HG03520 (cell line): ENCODE measurements at regions not wholly inside any gene's neighbourhood (a gene's known extent, or its start where the extent isn't known, plus 50 kb on each side); places are given as distances from the start of the nearest gene placed in this dataset.

Source experiments
- ATAC-seq: cut with Tn5 transposase; IDR thresholded peaks from one replicate; pipeline ENCODE4 v1.9.1; 2021; ENCODE audit warnings: mild to moderate bottlenecking, moderate library complexity; ENCODE audit not compliant: unreplicated experiment

- no peak for ATAC-seq
These were observed 338.0 kb downstream of the MAN2A1 start for GRCh38 chr5:110027527-110028322.

GRCh38 chr5:110031402-110032140, 341.8 kb downstream of the MAN2A1 start:
- ATAC-seq: no peak

GRCh38 chr5:110032376-110032775, 342.6 kb downstream of the MAN2A1 start:
- ATAC-seq: no peak

GRCh38 chr5:110034056-110034600, 344.4 kb downstream of the MAN2A1 start:
- no peak for ATAC-seq

- ATAC-seq: no peak
These were observed 348.7 kb downstream of the MAN2A1 start for GRCh38 chr5:110038297-110038997.

- no peak for ATAC-seq
These were observed 350.5 kb downstream of the MAN2A1 start for GRCh38 chr5:110040178-110040577.

- no peak for ATAC-seq
These were observed 353.3 kb downstream of the MAN2A1 start for GRCh38 chr5:110043025-110043424.

GRCh38 chr5:110045158-110045557, 355.4 kb downstream of the MAN2A1 start:
- ATAC-seq: no peak

- no peak for ATAC-seq
These were observed 358.8 kb downstream of the MAN2A1 start for GRCh38 chr5:110048491-110048890.

- ATAC-seq: no peak
These were observed 360.1 kb downstream of the MAN2A1 start for GRCh38 chr5:110049816-110050215.

- no peak for ATAC-seq
These were observed 361.1 kb downstream of the MAN2A1 start for GRCh38 chr5:110050640-110051345.

GRCh38 chr5:110053205-110053604, 363.5 kb downstream of the MAN2A1 start:
- no peak for ATAC-seq

GRCh38 chr5:110053824-110054223, 364.1 kb downstream of the MAN2A1 start:
- ATAC-seq: no peak

- ATAC-seq: peak; percentile 76
These were observed 364.5 kb downstream of the MAN2A1 start for GRCh38 chr5:110054240-110054639.

GRCh38 chr5:110055302-110055701, 365.6 kb downstream of the MAN2A1 start:
- ATAC-seq: no peak

GRCh38 chr5:110056580-110057114, 366.9 kb downstream of the MAN2A1 start:
- ATAC-seq: no peak

- ATAC-seq: no peak
These were observed 368.4 kb downstream of the MAN2A1 start for GRCh38 chr5:110058175-110058574.

- no peak for ATAC-seq
These were observed 372.5 kb downstream of the MAN2A1 start for GRCh38 chr5:110062246-110062645.

GRCh38 chr5:110063640-110064602, 374.2 kb downstream of the MAN2A1 start:
- no peak for ATAC-seq
